Endodermal cell (in vitro differentiated cells): ENCODE measurements at regions not wholly inside any gene's neighbourhood (a gene's known extent, or its start where the extent isn't known, plus 50 kb on each side); places are given as distances from the start of the nearest gene placed in this dataset.

Experiments
- DNase-seq: peaks from one replicate; pipeline ENCODE4 v3.0.0-alpha.2; 2017
- H3K27ac ChIP-seq: 2 replicates; pipeline ENCODE4 v1.5.1; 2013; ENCODE audit warnings: mild to moderate bottlenecking, low read depth, low read length, moderate library complexity
- H3K27me3 ChIP-seq: 2 replicates; pipeline ENCODE4 v1.6.1; 2013; ENCODE audit warnings: mild to moderate bottlenecking, low read length, moderate library complexity; ENCODE audit not compliant: insufficient read depth, control insufficient read depth, poor library complexity, severe bottlenecking
- H3K36me3 ChIP-seq: 2 replicates; pipeline ENCODE4 v1.7.0; 2013; ENCODE audit warnings: mild to moderate bottlenecking, low read length, moderate library complexity; ENCODE audit not compliant: control insufficient read depth, insufficient read depth
- H3K4me1 ChIP-seq: one replicate; pipeline ENCODE4 v1.7.0; 2013; ENCODE audit warnings: low read length; ENCODE audit not compliant: control insufficient read depth, insufficient read depth
- H3K4me3 ChIP-seq: 2 replicates; pipeline ENCODE4 v1.5.1; 2013; ENCODE audit warnings: mild to moderate bottlenecking, low read length, moderate library complexity
- H3K9ac ChIP-seq: 2 replicates; pipeline ENCODE4 v1.6.1; 2013; ENCODE audit warnings: mild to moderate bottlenecking, low read length, moderate library complexity; ENCODE audit not compliant: poor library complexity, severe bottlenecking; ENCODE audit errors: extremely low read depth
- H3K9me3 ChIP-seq: 2 replicates; pipeline ENCODE4 v1.6.1; 2013; ENCODE audit warnings: mild to moderate bottlenecking, low read length, moderate library complexity; ENCODE audit not compliant: control insufficient read depth
- H3K27ac Mint-ChIP-seq: 2 replicates; pipeline ENCODE4 v1.8.0; 2020; ENCODE audit warnings: mixed read lengths
- H3K27me3 Mint-ChIP-seq: 2 replicates; pipeline ENCODE4 v1.8.0; 2021; ENCODE audit warnings: mild to moderate bottlenecking, mixed read lengths; ENCODE audit not compliant: insufficient read depth
- H3K36me3 Mint-ChIP-seq: 2 replicates; pipeline ENCODE4 v1.8.0; 2020; ENCODE audit warnings: low read depth, mixed read lengths
- H3K4me1 Mint-ChIP-seq: 2 replicates; pipeline ENCODE4 v1.8.0; 2020; ENCODE audit warnings: mixed read lengths
- H3K4me3 Mint-ChIP-seq: 2 replicates; pipeline ENCODE4 v1.8.0; 2020; ENCODE audit warnings: mild to moderate bottlenecking, moderate library complexity, mixed read lengths
- H3K9me3 Mint-ChIP-seq: 2 replicates; pipeline ENCODE4 v1.8.0; 2020; ENCODE audit warnings: mild to moderate bottlenecking, mixed read lengths
- CTCF ChIP-seq: fragments of 200-600 bp; sonication (generic); conservative IDR thresholded peaks from 2 replicates; pipeline ENCODE4 v1.5.0; 2021; ENCODE audit warnings: antibody characterized with exemption, mild to moderate bottlenecking
- WGBS, 2 experiments: methylation state at CpG; one replicate each; pipeline versions ENCODE4 v1.1.5 to v1.1.7; 2013; ENCODE audit warnings: missing lambda C conversion rate in 2 of 2, mixed read lengths in 1 of 2; ENCODE audit not compliant: insufficient coverage in 1 of 2, insufficient read length in 1 of 2; 5-methylcytosine and 5-hydroxymethylcytosine counted together

DNA sequence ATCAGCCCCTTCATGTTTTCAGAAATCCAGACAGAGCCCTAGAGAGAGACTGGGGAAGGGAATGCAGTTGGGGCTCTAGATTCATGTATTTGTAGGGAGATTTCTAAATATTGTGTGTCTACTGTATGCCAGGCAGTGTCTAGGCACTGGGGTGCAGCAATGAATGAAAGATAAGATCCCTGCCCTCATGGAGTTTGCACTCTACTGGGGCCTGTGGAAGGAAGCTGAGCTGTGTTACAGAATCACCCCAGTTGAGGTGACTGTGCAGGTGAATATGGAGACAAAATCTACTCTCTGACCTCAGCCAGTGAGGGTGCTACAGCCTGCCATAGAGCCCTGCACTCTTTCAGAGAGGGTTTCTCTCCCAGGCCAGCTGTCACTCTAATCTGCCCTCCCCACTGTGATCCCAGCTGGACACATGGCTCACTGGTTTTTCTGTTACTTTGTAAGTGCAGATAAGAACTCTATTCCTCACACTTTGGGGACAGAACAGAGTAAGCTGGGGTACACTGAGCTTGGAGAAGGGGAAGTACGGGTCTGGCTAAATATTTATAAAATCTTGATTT, 69.2 kb upstream of the E2F3 start:
- Mint-ChIP-seq H3K4me1 (peaks cover 22% of the 10 kb centered on the region), H3K27me3 (peaks cover 9% of the 10 kb centered on the region), H3K27ac (no peak overlapping the region), H3K36me3 (no peaks in the 10 kb centered on the region), H3K9me3 (no peaks in the 10 kb centered on the region), H3K4me3 (no peak overlapping the region)
- Histone ChIP-seq H3K27ac (no peak overlapping the region), H3K9me3 (no peaks in the 10 kb centered on the region), H3K4me3 (peak overlapping the region; percentile 39), H3K9ac (no peak overlapping the region), H3K27me3 (no peaks in the 10 kb centered on the region), H3K36me3 (no peaks in the 10 kb centered on the region), H3K4me1 (peaks cover 15% of the 10 kb centered on the region)
- no peak for TF ChIP-seq CTCF
- WGBS, 2 experiments = 50% methylated on average over 1 of the region's 1 CpG; no CpG with 5 or more reads in 1 of the 2 experiments
- peak; percentile 70 for DNase-seq

DNA sequence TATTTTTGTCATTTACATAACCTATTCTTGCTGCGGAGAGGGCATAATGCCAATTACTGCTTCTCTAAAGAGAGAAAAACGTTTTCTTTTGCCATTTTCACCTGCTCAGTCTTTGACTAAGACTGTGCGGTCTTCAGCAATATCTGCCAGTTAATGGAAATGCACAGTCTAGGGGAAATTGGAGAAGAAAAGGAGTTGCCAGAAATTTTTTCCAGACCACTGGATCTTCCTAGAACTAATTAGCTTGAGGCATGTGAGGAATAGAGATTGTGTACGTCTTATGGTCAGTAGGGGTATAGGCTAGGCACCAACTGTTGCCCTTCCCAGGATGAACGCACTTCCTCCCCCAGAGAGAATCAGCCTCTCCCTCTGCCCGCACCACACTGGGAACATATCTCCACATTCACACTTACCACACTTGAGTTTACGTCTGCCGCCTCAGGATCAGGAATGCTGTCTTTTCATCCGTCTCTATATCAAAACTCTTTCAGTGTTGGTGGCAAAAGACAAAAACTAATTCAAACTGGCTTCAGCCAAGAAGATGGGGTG, 67.9 kb upstream of the E2F3 start:
- Histone ChIP-seq H3K36me3 (no peaks in the 10 kb centered on the region), H3K27ac (no peak overlapping the region), H3K9ac (no peak overlapping the region), H3K9me3 (no peaks in the 10 kb centered on the region), H3K27me3 (no peaks in the 10 kb centered on the region), H3K4me3 (peak overlapping the region; percentile 47), H3K4me1 (peaks cover 12% of the 10 kb centered on the region)
- Mint-ChIP-seq H3K36me3 (no peaks in the 10 kb centered on the region), H3K4me1 (peaks cover 19% of the 10 kb centered on the region), H3K9me3 (no peaks in the 10 kb centered on the region), H3K27me3 (peaks cover 7% of the 10 kb centered on the region), H3K27ac (no peak overlapping the region), H3K4me3 (no peak overlapping the region)
- DNase-seq = no peak
- no peak for TF ChIP-seq CTCF
- 92 to 94% methylated on average over 3 to 9 of the region's 9 CpGs for WGBS, 2 experiments

DNA sequence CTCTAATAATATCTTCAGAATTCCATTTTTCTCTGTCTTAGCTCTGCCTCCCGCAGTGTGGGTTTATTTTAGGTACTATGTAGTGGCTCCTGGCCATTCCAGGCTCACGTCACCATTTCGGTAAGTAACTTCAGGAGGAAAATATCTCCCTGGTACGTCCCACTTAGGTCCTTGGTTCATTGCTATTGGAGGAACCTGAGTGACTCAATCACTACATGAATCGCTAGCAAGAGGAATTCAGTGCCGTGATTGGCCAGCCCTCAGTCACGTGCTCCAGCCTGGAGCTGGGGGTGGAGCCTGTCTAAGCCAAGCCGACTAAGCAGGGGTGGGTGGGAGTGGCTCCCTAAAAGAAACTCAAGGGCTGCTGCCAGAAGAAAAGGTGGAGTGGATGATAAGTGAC, 67.3 kb upstream of the E2F3 start:
- Histone ChIP-seq H3K36me3 (no peaks in the 10 kb centered on the region), H3K4me1 (peaks cover 7% of the 10 kb centered on the region), H3K27me3 (no peaks in the 10 kb centered on the region), H3K4me3 (peak overlapping the region; percentile 47), H3K9me3 (no peaks in the 10 kb centered on the region), H3K27ac (no peak overlapping the region), H3K9ac (no peak overlapping the region)
- DNase-seq = peak; percentile 66
- Mint-ChIP-seq H3K9me3 (no peaks in the 10 kb centered on the region), H3K27ac (no peak overlapping the region), H3K4me1 (peaks cover 13% of the 10 kb centered on the region), H3K27me3 (peaks cover 4% of the 10 kb centered on the region), H3K4me3 (no peak overlapping the region), H3K36me3 (no peaks in the 10 kb centered on the region)
- no peak for TF ChIP-seq CTCF
- WGBS, 2 experiments = 93 to 95% methylated on average over 4 to 8 of the region's 8 CpGs
